A549 (cell line): ENCODE measurements at regions not wholly inside any gene's neighbourhood (a gene's known extent, or its start where the extent isn't known, plus 50 kb on each side); places are given as distances from the start of the nearest gene placed in this dataset.

Experiments used
- CBX8 ChIP-seq: fragments of 200-600 bp; sonication (generic); IDR thresholded peaks from 2 replicates; pipeline ENCODE4 v1.6.1; 2016
- CTCF ChIP-seq: fragments of >200 bp; sonication (Bioruptor Twin); formaldehyde crosslinking; IDR thresholded peaks from 3 replicates; pipeline ENCODE4 v1.5.1; 2016
- HDAC2 ChIP-seq: fragments of 200-600 bp; sonication (generic); IDR thresholded peaks from 2 replicates; pipeline ENCODE4 v1.6.1; 2016
- KDM1A ChIP-seq: fragments of 200-600 bp; sonication (generic); IDR thresholded peaks from 2 replicates; pipeline ENCODE4 v1.6.1; 2016; ENCODE audit warnings: low read depth, mild to moderate bottlenecking
- POLR2A ChIP-seq: IDR thresholded peaks from 2 replicates; pipeline ENCODE4 v1.6.1; 2012; ENCODE audit warnings: mild to moderate bottlenecking, low read length
- POLR2AphosphoS2 ChIP-seq: conservative IDR thresholded peaks from 2 replicates; pipeline ENCODE4 v1.6.1; 2012; ENCODE audit warnings: low read length, improper control_type of control experiment, inconsistent platforms
- RAD21 ChIP-seq, 2 experiments: fragments of >200 bp in 1 of 2; sonication (Bioruptor Twin) in 1 of 2; formaldehyde crosslinking in 1 of 2; IDR thresholded peaks in 1 of 2; conservative IDR thresholded peaks in 1 of 2; 2 replicates in 1 of 2; 3 replicates in 1 of 2; pipeline ENCODE4 v1.6.1; 2012 to 2018; ENCODE audit warnings: inconsistent platforms in 1 of 2
- RFX5 ChIP-seq: fragments of 450-650 bp; IDR thresholded peaks from 2 replicates; pipeline ENCODE4 v1.7.1; 2014; ENCODE audit warnings: antibody characterized with exemption, mild to moderate bottlenecking, moderate library complexity
- SMC3 ChIP-seq: fragments of >200 bp; sonication (Bioruptor Twin); formaldehyde crosslinking; IDR thresholded peaks from 3 replicates; pipeline ENCODE4 v1.6.1; 2018; ENCODE audit warnings: inconsistent platforms
- ZSCAN20 ChIP-seq: fragments of 250-450 bp; sonication (Bioruptor Pico); IDR thresholded peaks from 2 replicates; pipeline ENCODE4 v1.8.0; 2022; ENCODE audit warnings: mild to moderate bottlenecking, moderate library complexity
- TF ChIP-seq, protein P1 (sequence below): fragments of >200 bp; sonication (Bioruptor Twin); formaldehyde crosslinking; IDR thresholded peaks from 2 replicates; pipeline ENCODE4 v1.6.1; 2016
- TF ChIP-seq, protein P2 (sequence below): fragments of 200-600 bp; sonication (generic); IDR thresholded peaks from 2 replicates; pipeline ENCODE4 v1.6.1; 2016; ENCODE audit warnings: antibody characterized with exemption, mild to moderate bottlenecking, moderate library complexity

GRCh38 chr3:27571345-27571744 lies 87.2 kb upstream of the SLC4A7 start:
- no peak for TF ChIP-seq CTCF
- no peak for TF ChIP-seq POLR2A
- no peak for TF ChIP-seq POLR2AphosphoS2
- no peak for TF ChIP-seq RAD21 (conservative IDR thresholded peaks at IDR 0.05 in 1 of 2, IDR thresholded peaks at IDR 0.05 in 1 of 2)
- TF ChIP-seq KDM1A, result no peak
- TF ChIP-seq ZSCAN20 (CRISPR knock-in tag), result no peak
- TF ChIP-seq, protein P1, sequence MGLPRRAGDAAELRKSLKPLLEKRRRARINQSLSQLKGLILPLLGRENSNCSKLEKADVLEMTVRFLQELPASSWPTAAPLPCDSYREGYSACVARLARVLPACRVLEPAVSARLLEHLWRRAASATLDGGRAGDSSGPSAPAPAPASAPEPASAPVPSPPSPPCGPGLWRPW, result no peak
- no peak for TF ChIP-seq RFX5
- TF ChIP-seq HDAC2, result no peak
- TF ChIP-seq, protein P2, sequence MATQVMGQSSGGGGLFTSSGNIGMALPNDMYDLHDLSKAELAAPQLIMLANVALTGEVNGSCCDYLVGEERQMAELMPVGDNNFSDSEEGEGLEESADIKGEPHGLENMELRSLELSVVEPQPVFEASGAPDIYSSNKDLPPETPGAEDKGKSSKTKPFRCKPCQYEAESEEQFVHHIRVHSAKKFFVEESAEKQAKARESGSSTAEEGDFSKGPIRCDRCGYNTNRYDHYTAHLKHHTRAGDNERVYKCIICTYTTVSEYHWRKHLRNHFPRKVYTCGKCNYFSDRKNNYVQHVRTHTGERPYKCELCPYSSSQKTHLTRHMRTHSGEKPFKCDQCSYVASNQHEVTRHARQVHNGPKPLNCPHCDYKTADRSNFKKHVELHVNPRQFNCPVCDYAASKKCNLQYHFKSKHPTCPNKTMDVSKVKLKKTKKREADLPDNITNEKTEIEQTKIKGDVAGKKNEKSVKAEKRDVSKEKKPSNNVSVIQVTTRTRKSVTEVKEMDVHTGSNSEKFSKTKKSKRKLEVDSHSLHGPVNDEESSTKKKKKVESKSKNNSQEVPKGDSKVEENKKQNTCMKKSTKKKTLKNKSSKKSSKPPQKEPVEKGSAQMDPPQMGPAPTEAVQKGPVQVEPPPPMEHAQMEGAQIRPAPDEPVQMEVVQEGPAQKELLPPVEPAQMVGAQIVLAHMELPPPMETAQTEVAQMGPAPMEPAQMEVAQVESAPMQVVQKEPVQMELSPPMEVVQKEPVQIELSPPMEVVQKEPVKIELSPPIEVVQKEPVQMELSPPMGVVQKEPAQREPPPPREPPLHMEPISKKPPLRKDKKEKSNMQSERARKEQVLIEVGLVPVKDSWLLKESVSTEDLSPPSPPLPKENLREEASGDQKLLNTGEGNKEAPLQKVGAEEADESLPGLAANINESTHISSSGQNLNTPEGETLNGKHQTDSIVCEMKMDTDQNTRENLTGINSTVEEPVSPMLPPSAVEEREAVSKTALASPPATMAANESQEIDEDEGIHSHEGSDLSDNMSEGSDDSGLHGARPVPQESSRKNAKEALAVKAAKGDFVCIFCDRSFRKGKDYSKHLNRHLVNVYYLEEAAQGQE, result no peak
- TF ChIP-seq SMC3, result no peak
- no peak for TF ChIP-seq CBX8
